GM19468 (cell line): ENCODE measurements at regions not wholly inside any gene's neighbourhood (a gene's known extent, or its start where the extent isn't known, plus 50 kb on each side); places are given as distances from the start of the nearest gene placed in this dataset.

Experiments used
- ATAC-seq: cut with Tn5 transposase; IDR thresholded peaks from one replicate; pipeline ENCODE4 v1.9.1; 2021; ENCODE audit warnings: mild to moderate bottlenecking, moderate library complexity, moderate number of reproducible peaks; ENCODE audit not compliant: unreplicated experiment; ENCODE audit errors: extremely low read depth

DNA sequence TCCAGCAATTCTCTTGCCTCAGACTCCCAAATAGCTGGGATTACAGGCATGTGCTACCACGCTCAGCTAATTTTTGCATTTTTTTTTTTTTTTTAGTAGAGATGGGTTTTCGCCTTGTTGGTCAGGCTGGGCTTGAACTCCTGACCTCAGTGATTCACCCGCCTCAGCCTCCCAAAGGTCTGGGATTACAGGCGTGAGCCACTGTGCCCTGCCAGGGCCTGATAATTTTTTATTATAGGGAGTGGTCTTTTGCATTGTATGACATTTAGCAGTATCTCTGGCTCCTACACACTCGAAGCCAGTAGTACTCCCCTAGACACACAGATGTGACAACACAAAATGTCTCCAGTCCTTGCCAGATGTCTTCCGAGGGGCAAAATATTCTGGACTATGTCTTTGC lies 124.0 kb downstream of the DKK1 start:
- no peak for ATAC-seq

DNA sequence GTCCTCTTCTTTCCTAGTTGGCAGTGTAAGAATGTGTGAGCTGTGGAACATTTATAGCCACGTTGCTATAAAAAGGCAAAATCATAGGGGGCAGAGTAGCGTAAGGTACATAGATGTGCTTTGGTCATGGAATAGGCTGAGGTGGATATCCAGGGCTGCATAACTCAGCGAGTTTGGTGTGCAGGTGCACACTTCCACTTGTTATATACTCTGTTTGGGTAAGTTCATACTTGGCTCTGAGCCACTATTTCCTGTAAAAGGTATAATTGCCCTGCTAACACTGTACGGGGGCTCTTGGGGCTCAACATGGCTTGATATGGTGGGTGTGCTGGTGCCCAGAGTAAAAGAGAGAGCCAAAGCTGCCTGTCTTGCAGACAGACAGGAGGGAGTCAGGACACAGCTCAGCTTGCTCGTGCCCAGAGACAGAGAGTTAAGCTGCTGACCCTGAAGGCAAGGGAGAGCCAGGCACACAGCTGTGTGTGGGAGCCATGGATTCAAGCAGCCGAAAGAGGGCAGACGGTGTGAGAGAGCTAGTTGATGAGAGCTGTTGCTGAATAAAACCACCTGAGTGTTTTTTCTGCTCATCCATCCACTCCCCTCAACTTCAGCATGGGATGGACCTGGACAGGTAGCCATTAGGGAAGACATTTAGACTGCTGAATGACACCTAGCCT lies 126.7 kb downstream of the DKK1 start:
- no peak for ATAC-seq

DNA sequence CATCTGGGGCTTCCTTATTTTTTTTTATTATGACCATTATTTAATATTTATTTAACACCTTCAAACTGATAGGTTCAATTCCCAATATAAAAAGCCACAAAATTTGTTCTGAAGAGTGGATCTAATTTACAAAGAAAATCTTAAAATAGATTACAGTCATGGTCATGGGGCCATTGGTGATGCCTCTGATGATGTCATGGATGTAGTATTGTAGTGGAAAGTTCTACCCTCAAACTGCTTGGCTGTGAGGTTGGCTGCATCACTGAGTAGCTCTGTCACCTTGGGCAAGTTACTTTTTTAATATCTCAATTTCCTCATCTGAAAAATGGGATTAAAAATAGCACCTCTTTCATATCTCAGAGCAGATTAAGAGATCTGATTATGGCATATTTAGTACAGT lies 128.5 kb downstream of the DKK1 start:
- ATAC-seq = no peak

DNA sequence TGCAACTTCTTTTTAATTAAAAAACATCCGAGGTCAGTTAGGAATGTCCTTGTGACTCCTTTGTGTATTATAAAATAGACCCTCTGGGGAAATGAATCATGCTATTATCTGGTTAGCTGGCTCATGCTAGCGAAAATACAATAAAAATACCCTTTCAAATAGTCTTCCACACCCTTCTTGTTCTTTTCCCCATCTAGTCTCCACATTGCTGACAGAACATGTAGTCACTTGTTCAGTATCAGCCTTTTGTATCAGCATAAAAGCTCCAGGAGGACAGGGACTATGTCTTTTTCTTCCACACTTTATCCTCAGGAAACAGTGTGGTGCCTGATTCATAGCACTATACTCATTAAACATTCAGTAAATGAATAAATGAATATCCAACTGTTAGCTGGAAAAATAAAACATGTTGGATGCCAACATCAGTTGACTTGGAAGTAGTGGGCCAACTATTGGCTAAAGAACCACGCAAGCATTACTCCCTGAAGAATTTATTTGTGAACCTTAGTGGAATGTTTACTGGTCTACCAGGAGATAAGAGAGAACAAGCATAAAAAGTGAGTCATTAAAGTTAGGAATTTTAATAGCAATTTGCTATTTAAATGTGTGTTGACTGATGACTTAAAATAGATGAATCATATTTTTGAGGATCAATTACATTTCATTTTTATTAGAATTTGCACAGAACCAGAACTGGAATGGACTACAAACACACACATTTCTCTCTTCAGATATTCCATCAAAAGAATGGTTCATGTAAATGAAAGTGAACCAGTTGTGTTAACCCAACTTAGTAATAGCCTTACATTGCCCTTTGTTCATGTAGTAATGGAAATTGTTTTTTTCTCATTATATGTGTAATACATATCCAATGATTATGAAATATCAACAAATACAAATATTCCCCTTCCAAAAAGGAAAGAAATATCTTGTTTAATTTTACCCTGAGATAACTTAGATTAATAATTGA lies 129.6 kb downstream of the DKK1 start:
- no peak for ATAC-seq

DNA sequence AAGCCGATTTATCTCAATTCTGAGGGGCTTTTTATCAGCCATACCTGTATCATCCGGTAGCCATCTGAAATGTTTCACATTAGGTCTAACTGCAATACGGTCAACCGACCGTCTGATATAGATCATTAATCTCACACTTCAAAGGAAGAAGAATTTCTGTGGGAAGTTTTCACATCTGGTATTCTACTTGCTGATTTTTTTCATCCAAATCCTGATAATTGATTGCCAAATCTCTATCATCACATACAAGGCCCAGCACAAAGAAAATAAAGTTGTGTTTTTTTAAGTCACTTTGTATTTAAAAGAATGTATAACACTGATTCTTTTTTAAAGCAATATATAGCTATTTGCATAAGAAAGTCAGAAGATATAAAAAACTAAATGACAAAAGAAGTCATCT lies 132.3 kb downstream of the DKK1 start:
- ATAC-seq = no peak

DNA sequence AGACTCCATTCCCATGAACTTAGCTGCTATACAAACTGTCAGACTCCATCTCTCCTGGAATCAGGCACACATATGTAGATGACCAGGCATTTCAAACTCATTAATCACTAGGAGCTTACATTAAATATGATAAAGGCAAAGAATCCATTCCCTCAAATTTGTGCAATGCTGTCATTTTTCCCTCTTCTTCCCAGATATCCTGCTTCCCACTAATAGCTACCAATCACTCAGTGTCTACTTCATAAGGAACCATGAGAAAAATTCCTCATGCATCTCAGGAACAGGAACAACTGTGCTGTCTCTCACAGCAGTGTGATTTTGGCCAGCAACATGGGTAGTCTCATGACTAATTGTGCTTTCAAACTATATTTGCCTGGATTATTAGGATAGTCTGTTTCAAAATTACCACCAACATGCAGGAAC lies 133.9 kb downstream of the DKK1 start:
- no peak for ATAC-seq

DNA sequence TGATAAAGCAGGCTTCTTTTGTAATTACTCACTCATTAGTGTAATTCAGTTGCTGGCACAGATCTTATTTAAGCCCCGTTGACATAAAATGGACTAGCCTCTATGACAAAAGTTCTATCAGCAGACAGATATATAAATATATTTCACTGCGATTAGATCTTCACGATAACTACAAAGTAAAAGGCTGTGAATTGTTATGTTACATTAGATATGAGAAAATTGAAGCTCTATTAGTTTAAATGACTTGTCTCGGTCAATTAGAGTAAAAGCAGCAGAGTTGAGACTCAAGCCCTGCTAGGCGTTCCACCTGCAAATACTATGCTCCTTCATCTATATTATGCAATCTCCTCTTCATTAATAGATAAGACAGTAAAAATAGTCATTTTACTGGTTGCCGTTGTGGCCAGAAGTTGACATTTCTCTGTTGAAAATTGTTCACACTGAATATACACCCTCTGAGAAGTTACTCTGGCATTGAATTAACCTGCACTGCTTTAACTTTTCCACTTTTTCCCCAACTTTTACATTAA lies 136.7 kb downstream of the DKK1 start:
- no peak for ATAC-seq

DNA sequence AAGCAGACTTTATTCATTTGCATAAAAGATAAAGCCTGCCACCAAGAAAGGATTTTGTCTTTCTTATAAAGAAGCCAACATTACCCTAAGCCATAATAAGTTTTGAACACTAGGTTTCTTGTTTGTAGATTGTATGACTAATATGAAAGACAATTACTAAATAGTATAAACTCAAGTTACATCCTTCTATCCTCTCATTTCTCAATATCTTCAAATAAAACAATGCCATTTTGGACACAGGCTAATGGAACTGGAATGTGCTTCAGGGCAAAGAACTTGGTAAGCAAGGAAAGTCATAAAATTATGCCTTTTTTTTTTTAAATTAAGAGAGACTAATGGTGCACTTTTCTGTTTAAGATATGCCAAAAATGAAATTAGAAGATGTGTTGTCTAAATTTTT lies 137.7 kb downstream of the DKK1 start:
- no peak for ATAC-seq

DNA sequence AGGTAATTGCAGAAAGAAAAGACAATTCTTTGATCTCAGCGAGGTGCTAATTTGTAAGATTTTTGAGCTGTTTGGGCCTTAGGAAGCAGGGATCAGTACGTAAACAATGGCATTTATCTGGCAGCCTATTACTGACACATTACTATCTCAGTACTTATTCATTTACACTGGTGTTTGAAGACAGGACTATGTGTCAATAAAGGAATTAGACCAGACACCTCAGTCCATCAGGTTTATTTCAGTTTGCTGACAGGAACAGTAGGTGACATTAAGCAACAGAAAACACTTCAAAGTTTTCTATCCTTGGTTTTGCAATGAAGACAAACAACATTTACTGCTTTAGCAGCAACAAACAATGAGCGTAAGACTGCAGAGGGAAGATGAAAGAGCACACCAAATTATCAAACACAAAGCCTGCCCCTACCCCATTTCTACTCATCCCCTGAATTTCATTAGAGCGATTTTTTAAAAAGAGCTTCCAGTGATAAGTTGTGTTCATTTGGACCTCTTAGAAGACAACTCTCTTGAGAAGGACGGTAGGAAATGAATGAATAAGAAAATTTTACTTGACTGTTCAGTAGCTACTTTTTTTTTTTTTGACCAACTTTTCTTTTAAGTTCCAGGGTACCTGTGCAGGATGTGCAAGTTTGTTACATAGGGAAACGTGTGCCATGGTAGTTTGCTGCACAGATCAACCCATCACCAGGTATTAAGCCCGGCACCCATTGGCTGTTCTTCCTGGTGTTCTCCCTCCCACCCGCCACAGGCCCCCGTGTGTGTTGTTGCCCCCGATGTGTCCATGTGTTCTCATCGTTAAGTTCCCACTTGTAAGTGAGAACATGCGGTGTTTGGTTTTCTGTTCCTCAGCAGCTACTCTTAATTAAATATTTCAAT lies 138.8 kb downstream of the DKK1 start:
- no peak for ATAC-seq

DNA sequence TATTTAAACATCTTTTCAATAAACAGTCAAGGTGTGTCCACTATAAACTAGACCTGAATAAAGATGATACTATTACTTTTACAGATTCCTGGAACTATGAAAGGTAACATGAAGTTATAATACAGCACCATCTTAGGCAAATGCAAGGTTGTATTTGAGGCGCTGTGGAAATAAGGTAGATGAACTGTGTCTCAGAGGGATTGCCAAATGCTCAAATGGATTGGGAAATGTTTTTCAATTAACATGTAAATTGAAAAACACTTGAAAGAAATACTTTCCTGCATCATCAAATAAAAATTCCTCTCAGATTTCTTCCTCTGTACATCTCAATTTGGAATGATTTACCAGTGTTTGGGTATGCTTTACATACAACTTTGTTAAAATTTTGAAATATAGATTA lies 139.4 kb downstream of the DKK1 start:
- ATAC-seq = no peak

DNA sequence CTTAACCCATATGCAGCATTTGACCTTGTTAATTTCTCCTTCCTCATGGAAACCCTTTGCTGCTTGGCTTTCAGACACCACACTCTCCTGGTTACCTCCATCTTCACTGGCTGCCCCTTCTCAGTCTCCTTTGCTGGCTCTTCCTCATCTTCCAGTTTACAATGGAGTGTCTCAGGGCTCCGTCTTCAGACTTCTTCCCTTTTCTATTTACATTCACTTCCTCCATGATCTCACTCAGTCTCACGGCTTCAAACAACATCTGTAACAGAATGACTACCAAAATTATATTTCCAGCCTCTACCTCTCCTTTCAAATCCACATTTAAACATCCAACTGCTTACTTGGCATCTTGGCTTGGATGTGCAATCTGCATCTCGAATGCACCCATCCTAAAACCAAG lies 140.4 kb downstream of the DKK1 start:
- ATAC-seq = no peak

DNA sequence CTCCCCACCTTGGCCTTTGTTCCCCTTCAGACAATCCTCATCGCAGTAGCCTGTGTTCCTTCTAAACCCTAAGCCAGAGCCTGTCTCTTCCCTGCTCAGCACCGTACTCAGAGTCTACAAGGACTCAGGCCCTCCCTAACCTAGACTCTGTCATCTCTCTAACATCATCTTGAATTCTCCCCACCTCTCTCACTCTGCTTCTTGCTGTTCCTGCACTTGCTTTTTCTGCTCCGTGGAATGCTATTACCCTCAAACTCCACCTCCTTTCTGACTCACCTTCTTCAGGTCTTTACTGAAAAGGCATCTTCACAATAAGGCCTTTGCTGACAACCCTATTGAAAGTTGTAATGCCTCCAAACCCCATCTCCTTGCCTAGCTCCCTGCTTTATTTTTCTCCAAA lies 141.0 kb downstream of the DKK1 start:
- no peak for ATAC-seq

DNA sequence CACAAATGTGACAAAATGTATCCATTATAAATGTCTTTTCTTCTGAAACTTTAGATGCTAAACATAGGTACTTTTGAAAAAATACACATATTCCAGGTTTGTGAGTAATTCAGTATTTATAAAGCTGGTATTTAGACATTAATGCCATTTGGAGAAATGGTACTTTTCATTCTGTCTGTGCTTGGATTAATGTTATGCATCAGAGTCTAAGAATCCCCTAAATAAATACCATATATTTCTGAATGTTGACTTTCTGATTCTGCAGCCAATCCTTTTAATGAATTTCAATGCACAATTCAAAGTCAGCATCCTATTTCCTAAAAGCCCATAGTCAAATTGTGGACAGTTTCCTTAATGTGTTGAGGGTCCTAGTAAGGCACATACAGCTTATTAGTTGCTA lies 145.0 kb downstream of the DKK1 start:
- ATAC-seq = no peak

DNA sequence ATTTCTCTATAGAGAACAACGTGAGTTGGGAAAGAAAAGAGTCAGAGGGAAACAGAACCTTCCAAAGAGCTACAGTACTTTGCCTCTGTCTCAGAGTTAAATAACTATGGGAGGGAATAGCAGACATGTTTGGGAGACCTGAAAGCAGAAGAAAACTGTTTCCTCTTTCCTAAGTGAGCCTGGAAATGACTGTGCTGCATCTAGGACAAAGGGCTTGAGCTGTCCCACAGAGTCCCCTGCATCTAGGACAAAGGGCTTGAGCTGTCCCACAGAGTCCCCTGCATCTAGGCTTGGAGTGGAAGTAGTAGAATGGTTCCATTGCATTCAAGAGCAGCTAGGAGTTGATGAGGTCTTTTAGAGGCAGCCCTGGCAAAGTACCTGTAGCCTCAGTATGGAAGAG lies 149.7 kb downstream of the DKK1 start:
- ATAC-seq = no peak

DNA sequence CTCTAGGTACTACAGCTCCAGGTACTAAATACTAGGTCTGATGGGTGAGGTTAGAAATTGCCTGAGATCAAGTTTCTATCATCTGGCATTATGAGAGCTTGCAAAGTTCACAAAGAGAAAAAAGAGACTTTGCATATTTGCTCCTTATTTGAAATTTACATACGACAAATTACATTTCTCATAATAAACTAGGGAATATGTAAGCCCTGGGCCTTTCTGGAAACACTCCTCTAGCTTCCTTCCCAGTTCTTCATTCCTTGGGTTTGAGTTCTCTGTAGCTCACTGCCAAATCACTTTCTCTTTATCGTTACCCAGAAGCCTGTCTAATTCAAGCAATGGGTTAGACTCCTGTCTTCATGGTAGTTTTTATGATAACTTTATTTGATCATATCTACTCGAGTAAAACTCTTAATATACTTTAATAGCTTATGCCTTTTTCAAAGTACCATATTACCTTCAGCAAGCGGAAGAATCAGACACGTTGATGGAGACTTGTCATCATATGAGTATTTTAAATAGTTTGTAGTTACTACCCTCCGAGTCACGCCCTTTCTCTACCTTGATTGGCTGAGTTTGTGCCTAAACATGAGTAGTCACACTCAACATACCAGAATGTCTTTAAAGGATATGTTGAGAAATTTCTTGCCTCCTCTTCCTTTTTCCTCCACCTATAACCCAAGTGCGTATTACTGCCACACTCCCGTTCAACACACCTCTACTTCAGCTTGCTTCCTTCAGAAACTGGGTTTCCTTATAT lies 150.5 kb downstream of the DKK1 start:
- ATAC-seq = no peak

DNA sequence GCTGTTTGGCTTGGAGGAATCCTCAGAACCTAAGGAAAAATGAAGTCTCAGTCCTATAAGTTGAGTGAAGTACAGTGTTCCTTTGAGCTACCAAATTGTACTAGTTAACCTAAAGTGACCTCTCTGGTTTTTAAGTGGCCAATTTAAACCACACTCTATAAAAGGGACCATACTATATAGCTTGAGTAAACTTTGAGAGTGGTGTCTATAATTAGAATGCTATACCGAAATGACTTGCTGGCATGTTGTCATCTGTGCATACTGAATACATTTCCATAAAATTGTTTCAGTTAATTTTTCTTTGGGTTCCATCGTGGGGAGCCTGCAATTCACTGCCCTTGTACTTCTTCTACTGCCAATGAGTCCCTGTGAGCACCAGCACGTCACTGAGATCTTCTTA lies 151.1 kb downstream of the DKK1 start:
- no peak for ATAC-seq

DNA sequence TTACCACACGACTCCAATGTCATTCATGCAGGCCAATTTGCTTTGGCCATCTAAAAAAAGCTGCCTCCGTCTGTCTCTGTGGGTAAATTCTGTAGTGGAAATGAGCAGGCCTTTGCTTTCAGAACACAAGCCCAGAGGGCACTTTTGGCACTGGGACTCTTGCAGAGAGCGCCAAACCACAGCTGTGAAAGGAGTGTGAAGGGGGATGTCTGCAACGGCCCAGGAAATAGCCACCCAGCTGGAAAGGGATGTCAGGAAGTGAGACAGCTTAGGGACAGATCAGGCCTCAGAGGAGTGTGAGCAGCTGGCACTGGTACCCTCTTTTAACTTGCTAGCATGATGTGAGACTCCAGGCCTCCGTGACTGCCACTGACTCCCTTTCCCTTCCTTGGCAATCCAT lies 152.4 kb downstream of the DKK1 start:
- ATAC-seq = peak; percentile 56

DNA sequence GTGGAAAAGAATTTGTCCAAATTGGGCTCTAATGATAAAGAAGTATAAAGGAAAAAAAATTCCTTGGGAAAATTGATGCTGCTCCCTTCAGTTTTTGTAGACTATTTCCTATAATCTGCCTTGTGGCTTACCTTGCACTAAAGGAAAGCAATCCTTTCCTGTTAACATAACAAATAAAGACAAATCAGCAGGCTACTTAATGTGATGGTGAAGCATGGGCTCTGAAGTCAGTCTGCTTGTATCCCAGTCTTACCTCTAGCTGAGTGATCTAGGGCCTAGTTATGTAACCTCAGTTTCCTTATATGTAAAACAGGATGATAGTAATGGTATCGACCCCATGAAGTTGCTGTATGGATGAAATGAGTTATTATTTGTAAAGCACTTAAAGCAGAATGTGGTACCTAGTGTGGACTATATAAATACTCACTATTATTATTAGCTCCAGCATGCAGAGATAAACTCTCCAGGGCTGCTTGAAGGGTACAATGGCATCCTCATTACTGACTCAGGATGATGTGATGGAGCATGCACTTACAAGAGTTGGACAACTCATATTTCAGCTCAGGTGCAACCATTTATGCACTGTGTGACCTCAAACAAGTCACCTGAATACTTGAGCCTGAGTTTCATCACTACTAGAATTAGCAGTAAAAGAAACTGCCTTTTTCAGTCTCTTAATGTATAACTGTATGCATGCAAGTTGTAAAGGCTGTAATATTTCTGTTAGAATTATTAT lies 156.1 kb downstream of the DKK1 start:
- no peak for ATAC-seq
